Spleen (tissue), 7 donors: ENCODE measurements at regions not wholly inside any gene's neighbourhood (a gene's known extent, or its start where the extent isn't known, plus 50 kb on each side); places are given as distances from the start of the nearest gene placed in this dataset.

Experiments used
- CTCF ChIP-seq, 11 experiments: fragments of 200-600 bp in 7 of 11; fragments of 450-650 bp in 4 of 11; sonication (generic) in 4 of 11; IDR thresholded peaks in 8 of 11; conservative IDR thresholded peaks in 3 of 11; 1 replicate in 7 of 11; 2 replicates in 4 of 11; pipeline versions ENCODE4 v1.4.0 to v1.8.0; 2016 to 2021; ENCODE audit warnings: antibody characterized with exemption in 11 of 11, inconsistent platforms in 4 of 11, mild to moderate bottlenecking in 1 of 11
- POLR2AphosphoS5 ChIP-seq, 3 donors: sonication (generic); formaldehyde crosslinking; IDR thresholded peaks; one replicate each; pipeline ENCODE4 v1.5.1; 2017; ENCODE audit warnings: antibody characterized with exemption in 3 of 3
- donor health status: DM: no; HTN: no; CAD: no; lungs with moderate emphysema.
- donor health status: DM: no; HTN: no; CAD: no.
- donor health status: DM: no; HTN: no; CAD: no.

GRCh38 chr4:154125340-154125739 is 336.5 kb upstream of the SFRP2 start:
- TF ChIP-seq CTCF (IDR thresholded peaks at IDR 0.05 in 8 of 11, conservative IDR thresholded peaks at IDR 0.05 in 3 of 11) (no peak), POLR2AphosphoS5 (IDR thresholded peaks at IDR 0.05) (no peak)
